Epithelial cell of proximal tubule (primary cell): ENCODE measurements at regions not wholly inside any gene's neighbourhood (a gene's known extent, or its start where the extent isn't known, plus 50 kb on each side); places are given as distances from the start of the nearest gene placed in this dataset.
"Not testable (repeated sequence)": the region's sequence is repeated elsewhere in the genome, so short reads cannot be mapped to it uniquely, and the experiment has no call there.

Experiments used
- DNase-seq: peaks from one replicate; pipeline ENCODE4 v3.0.0-alpha.2; 2011; ENCODE audit warnings: low read depth
- H3K4me3 ChIP-seq: 2 replicates; pipeline ENCODE4 v1.5.1; 2011; ENCODE audit warnings: low read depth, mild to moderate bottlenecking, low read length
- TF ChIP-seq, protein P1 (sequence below): conservative IDR thresholded peaks from 2 replicates; pipeline ENCODE4 v1.5.1; 2012; ENCODE audit warnings: low read depth, mild to moderate bottlenecking, low read length

DNA sequence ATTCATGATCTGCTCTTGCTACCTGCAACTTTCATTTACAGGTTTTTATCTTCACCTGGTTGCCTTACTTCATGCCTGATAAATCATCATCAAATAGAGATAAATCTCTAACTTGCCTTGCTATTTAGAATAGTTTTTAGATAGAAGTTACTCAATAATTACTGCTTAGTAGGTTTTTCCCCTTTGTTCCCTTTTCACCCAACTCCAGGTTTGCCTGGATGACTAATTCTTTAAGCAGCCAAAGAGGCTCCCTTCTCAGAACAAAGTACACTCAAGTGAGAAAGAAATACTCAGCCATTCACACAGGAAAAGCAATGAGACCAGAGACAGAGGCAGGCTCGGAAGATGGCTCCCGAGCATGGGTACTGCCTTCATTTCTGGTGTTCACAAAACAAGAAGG is 268.1 kb upstream of the CRBN start:
- TF ChIP-seq, protein P1, sequence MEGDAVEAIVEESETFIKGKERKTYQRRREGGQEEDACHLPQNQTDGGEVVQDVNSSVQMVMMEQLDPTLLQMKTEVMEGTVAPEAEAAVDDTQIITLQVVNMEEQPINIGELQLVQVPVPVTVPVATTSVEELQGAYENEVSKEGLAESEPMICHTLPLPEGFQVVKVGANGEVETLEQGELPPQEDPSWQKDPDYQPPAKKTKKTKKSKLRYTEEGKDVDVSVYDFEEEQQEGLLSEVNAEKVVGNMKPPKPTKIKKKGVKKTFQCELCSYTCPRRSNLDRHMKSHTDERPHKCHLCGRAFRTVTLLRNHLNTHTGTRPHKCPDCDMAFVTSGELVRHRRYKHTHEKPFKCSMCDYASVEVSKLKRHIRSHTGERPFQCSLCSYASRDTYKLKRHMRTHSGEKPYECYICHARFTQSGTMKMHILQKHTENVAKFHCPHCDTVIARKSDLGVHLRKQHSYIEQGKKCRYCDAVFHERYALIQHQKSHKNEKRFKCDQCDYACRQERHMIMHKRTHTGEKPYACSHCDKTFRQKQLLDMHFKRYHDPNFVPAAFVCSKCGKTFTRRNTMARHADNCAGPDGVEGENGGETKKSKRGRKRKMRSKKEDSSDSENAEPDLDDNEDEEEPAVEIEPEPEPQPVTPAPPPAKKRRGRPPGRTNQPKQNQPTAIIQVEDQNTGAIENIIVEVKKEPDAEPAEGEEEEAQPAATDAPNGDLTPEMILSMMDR = no peak
- H3K4me3 ChIP-seq = no peak overlapping the region
- DNase-seq = peak; percentile 30

GRCh38 chr3:3446251-3446650 is 266.8 kb upstream of the CRBN start:
- H3K4me3 ChIP-seq = no peak overlapping the region
- TF ChIP-seq, protein P1 = no peak
- no peak for DNase-seq

GRCh38 chr3:3443482-3443881 is 264.0 kb upstream of the CRBN start:
- H3K4me3 ChIP-seq = no peak overlapping the region
- DNase-seq = no peak
- TF ChIP-seq, protein P1 = no peak

DNA sequence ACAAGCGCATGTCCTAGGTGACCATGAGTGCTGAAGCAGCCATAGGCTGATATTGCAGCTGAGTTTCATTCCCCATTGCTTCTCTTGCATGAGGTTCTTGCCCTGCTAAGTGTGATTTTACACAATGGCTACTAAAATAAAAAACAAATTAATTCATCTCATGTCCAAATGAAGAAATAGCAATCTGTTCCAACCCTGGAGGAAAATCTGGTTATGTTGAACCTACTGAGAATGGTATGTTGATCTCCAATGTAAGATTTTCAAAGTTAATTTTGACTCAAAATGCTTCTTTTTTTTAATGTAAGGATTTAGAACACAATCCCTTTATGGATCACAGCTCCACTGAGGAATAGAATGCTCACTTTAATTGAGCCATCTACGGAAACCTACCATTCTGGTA is 254.2 kb upstream of the CRBN start:
- TF ChIP-seq, protein P1 = no peak
- no peak for DNase-seq
- no peak overlapping the region for H3K4me3 ChIP-seq

DNA sequence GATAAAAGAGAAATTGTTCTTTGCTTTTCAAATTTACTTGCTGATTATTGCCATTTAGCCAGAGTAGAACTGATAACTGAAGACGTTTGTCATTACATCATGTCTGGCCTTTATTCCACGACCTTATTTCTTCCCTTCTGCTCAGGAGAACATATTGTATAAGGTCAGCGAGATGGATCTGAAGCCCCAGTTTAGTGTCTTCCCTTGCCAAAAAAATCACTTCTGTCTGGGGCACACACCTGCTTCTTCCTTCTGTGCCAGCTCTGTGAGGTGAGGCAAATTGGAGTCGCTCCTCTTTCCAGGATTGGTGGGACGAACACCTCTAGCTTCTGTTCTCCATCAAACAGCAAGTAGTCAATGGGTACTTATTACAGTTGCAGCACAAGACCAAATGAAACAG is 250.3 kb upstream of the CRBN start:
- TF ChIP-seq, protein P1 = no peak
- DNase-seq = no peak
- H3K4me3 ChIP-seq = no peak overlapping the region

GRCh38 chr3:3407707-3408106 is 228.2 kb upstream of the CRBN start:
- H3K4me3 ChIP-seq = not testable (repeated sequence)

DNA sequence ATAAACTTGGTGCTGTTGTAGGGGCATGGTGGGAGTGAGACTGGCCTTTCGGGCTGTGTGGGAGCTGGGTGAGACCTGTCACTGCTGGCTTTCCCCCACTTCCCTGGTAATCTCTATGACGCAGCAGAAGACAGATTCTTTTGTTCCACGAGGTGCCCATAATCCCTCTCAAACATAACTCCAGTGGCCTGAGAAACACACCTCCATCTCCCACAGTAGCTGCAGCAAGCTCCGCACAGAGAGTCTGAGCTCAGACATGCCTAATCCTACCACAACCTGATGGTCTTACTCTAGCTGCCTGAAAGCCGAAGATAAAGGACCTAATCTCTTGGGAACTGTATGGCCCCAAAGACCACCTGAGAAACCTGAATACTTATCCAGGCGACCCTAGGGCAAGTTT is 225.6 kb upstream of the CRBN start:
- DNase-seq = no peak
- no peak overlapping the region for H3K4me3 ChIP-seq
- TF ChIP-seq, protein P1 = no peak

More at GRCh38 chr3:3407707-3408106, 228.2 kb upstream of the CRBN start:
- DNase-seq = not testable (repeated sequence)

DNA sequence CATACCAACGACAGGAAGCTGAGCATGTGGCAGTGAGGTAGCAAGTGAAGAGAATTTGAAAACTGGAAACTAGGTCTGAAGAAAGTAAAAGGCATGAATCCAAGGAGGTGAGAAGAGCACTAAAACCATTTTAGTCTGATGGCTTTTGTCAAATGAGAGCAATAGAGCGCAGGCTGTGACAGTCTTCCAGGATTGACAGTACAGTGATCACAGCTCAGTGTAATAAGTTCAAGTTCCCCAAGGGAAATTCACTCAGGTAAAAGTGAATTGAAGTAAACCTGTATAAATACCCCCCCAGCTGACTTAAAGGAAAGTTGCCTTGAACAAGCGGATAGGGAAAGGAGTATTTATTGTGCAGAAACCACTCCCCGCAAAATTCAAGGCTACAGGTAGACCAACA is 224.2 kb upstream of the CRBN start:
- H3K4me3 ChIP-seq = no peak overlapping the region
- TF ChIP-seq, protein P1 = no peak
- no peak for DNase-seq
